ENCODE measurements at regions not wholly inside any gene's neighbourhood (a gene's known extent, or its start where the extent isn't known, plus 50 kb on each side); places are given as distances from the start of the nearest gene placed in this dataset.

GRCh38 chr20:11544029-11544678, 373.5 kb upstream of the BTBD3 start:
- Histone ChIP-seq H4K20me1 (ENCODE audit: insufficient read depth, low read length, poor library complexity, severe bottlenecking) (no peaks in the 10 kb centered on the region), H3K79me2 (ENCODE audit: insufficient read depth, low read length) (no peaks in the 10 kb centered on the region), H3K4me2 (ENCODE audit: low read depth, low read length, poor library complexity, severe bottlenecking) (no peak overlapping the region), H3F3A (ENCODE audit: low read depth) (no peaks in the 10 kb centered on the region), H3K4me1 (ENCODE audit: insufficient read depth, low read length, poor library complexity, severe bottlenecking) (no peaks in the 10 kb centered on the region), H3K4me3 (ENCODE audit: low read length, poor library complexity, severe bottlenecking) (no peak overlapping the region), H2AFZ (ENCODE audit: low read length) (peak overlapping the region; percentile 49), H3K9ac (ENCODE audit: low read depth, low read length, poor library complexity, severe bottlenecking) (no peak overlapping the region), H3K36me3 (ENCODE audit: insufficient read depth, low read length) (no peaks in the 10 kb centered on the region), H3K27me3 (ENCODE audit: insufficient read depth, low read length, poor library complexity, severe bottlenecking) (no peaks in the 10 kb centered on the region), H3K9me2 (replicated peaks; ENCODE audit: low read depth, low read length) (no peaks in the 10 kb centered on the region), H3K9me3 (ENCODE audit: insufficient read depth, low read depth, low read length) (no peaks in the 10 kb centered on the region)
- TF ChIP-seq CTCF (conservative IDR thresholded peaks at IDR 0.05; ENCODE audit: low read length) (peak; percentile 71), EZH2phosphoT487 (IDR thresholded peaks at IDR 0.05; ENCODE audit: borderline replicate concordance) (no peak)

GRCh38 chr20:11546939-11547338, 370.8 kb upstream of the BTBD3 start:
- Histone ChIP-seq H3K4me2 (ENCODE audit: low read depth, low read length, poor library complexity, severe bottlenecking) (no peak overlapping the region), H3K9me2 (replicated peaks; ENCODE audit: low read depth, low read length) (no peaks in the 10 kb centered on the region), H4K20me1 (ENCODE audit: insufficient read depth, low read length, poor library complexity, severe bottlenecking) (no peaks in the 10 kb centered on the region), H3K9ac (ENCODE audit: low read depth, low read length, poor library complexity, severe bottlenecking) (no peak overlapping the region), H3K4me1 (ENCODE audit: insufficient read depth, low read length, poor library complexity, severe bottlenecking) (no peaks in the 10 kb centered on the region), H3K79me2 (ENCODE audit: insufficient read depth, low read length) (no peaks in the 10 kb centered on the region), H3K27me3 (ENCODE audit: insufficient read depth, low read length, poor library complexity, severe bottlenecking) (no peaks in the 10 kb centered on the region), H2AFZ (ENCODE audit: low read length) (no peak overlapping the region), H3F3A (ENCODE audit: low read depth) (no peaks in the 10 kb centered on the region), H3K36me3 (ENCODE audit: insufficient read depth, low read length) (no peaks in the 10 kb centered on the region), H3K4me3 (ENCODE audit: low read length, poor library complexity, severe bottlenecking) (no peak overlapping the region), H3K9me3 (ENCODE audit: insufficient read depth, low read depth, low read length) (no peaks in the 10 kb centered on the region)
- TF ChIP-seq CTCF (conservative IDR thresholded peaks at IDR 0.05; ENCODE audit: low read length), result no peak
- no peak for TF ChIP-seq EZH2phosphoT487 (IDR thresholded peaks at IDR 0.05; ENCODE audit: borderline replicate concordance)

GRCh38 chr20:11549172-11550103, 368.3 kb upstream of the BTBD3 start:
- no peaks in the 10 kb centered on the region for H3K9me3 ChIP-seq (ENCODE audit: insufficient read depth, low read depth, low read length)
- H3K27me3 ChIP-seq (ENCODE audit: insufficient read depth, low read length, poor library complexity, severe bottlenecking), result no peaks in the 10 kb centered on the region
- TF ChIP-seq EZH2phosphoT487 (IDR thresholded peaks at IDR 0.05; ENCODE audit: borderline replicate concordance) (no peak), CTCF (conservative IDR thresholded peaks at IDR 0.05; ENCODE audit: low read length) (no peak)

More at GRCh38 chr20:11549172-11550103, 368.3 kb upstream of the BTBD3 start:
- no peaks in the 10 kb centered on the region for H4K20me1 ChIP-seq (ENCODE audit: insufficient read depth, low read length, poor library complexity, severe bottlenecking)
- H3K4me3 ChIP-seq (ENCODE audit: low read length, poor library complexity, severe bottlenecking), result no peak overlapping the region
- H3K9ac ChIP-seq (ENCODE audit: low read depth, low read length, poor library complexity, severe bottlenecking), result no peak overlapping the region
- H3K36me3 ChIP-seq (ENCODE audit: insufficient read depth, low read length), result no peaks in the 10 kb centered on the region
- H3F3A ChIP-seq (ENCODE audit: low read depth), result no peaks in the 10 kb centered on the region
- no peak overlapping the region for H2AFZ ChIP-seq (ENCODE audit: low read length)
- H3K9me2 ChIP-seq (replicated peaks; ENCODE audit: low read depth, low read length), result no peaks in the 10 kb centered on the region
- no peaks in the 10 kb centered on the region for H3K4me1 ChIP-seq (ENCODE audit: insufficient read depth, low read length, poor library complexity, severe bottlenecking)
- no peak overlapping the region for H3K4me2 ChIP-seq (ENCODE audit: low read depth, low read length, poor library complexity, severe bottlenecking)
- no peaks in the 10 kb centered on the region for H3K79me2 ChIP-seq (ENCODE audit: insufficient read depth, low read length)
